Coronary artery (tissue), 2 donors: ENCODE measurements at regions not wholly inside any gene's neighbourhood (a gene's known extent, or its start where the extent isn't known, plus 50 kb on each side); places are given as distances from the start of the nearest gene placed in this dataset.
"Not testable (repeated sequence)": the region's sequence is repeated elsewhere in the genome, so short reads cannot be mapped to it uniquely, and the experiment has no call there.

Experiments used
- DNase-seq: peaks from one replicate; pipeline ENCODE4 v3.0.0-alpha.2; 2017; ENCODE audit warnings: low spot score
- H3K27ac ChIP-seq, 2 donors: fragments of 200-600 bp; sonication (generic); one replicate each; pipeline ENCODE4 v1.5.1; 2016 to 2019
- H3K4me3 ChIP-seq: fragments of 200-600 bp; sonication (generic); 2 replicates; pipeline ENCODE4 v1.5.1; 2016; ENCODE audit warnings: mild to moderate bottlenecking, moderate library complexity
- CTCF ChIP-seq: fragments of 200-600 bp; sonication (generic); IDR thresholded peaks from one replicate; pipeline ENCODE4 v1.5.1; 2019; ENCODE audit warnings: antibody characterized with exemption

- Histone ChIP-seq H3K4me3 (no peak overlapping the region), H3K27ac (no peak overlapping the region)
- no peak for DNase-seq
- TF ChIP-seq CTCF, result no peak
These were observed 380.9 kb downstream of the TMEM121 start for GRCh38 chr14:105907276-105907675.

- Histone ChIP-seq H3K27ac (no peak overlapping the region), H3K4me3 (no peak overlapping the region)
- no peak for DNase-seq
- no peak for TF ChIP-seq CTCF
These were observed 381.6 kb downstream of the TMEM121 start for GRCh38 chr14:105908006-105908405.

GRCh38 chr14:105908481-105908911, 382.1 kb downstream of the TMEM121 start:
- H3K4me3 ChIP-seq, result no peak overlapping the region
- no peak for DNase-seq
- TF ChIP-seq CTCF, result no peak
- no peak overlapping the region for H3K27ac ChIP-seq

GRCh38 chr14:105909046-105909827, 382.9 kb downstream of the TMEM121 start:
- no peak overlapping the region for H3K27ac ChIP-seq
- TF ChIP-seq CTCF, result no peak
- no peak for DNase-seq
- H3K4me3 ChIP-seq, result no peak overlapping the region

GRCh38 chr14:105909828-105910120, 383.4 kb downstream of the TMEM121 start:
- H3K27ac ChIP-seq, DNase-seq, H3K4me3 ChIP-seq: not testable (repeated sequence)

GRCh38 chr14:105910426-105910825, 384.0 kb downstream of the TMEM121 start:
- Histone ChIP-seq H3K27ac (no peak overlapping the region), H3K4me3 (no peak overlapping the region)
- DNase-seq, result no peak
- TF ChIP-seq CTCF, result no peak

- Histone ChIP-seq H3K27ac (no peak overlapping the region), H3K4me3 (no peak overlapping the region)
- TF ChIP-seq CTCF, result no peak
- DNase-seq, result no peak
These were observed 384.8 kb downstream of the TMEM121 start for GRCh38 chr14:105911006-105911847.

GRCh38 chr14:105911848-105912292, 385.5 kb downstream of the TMEM121 start:
- H3K4me3 ChIP-seq, DNase-seq: not testable (repeated sequence)

More at GRCh38 chr14:105911848-105912292, 385.5 kb downstream of the TMEM121 start:
- H3K27ac ChIP-seq, result not testable (repeated sequence)
